H1 (cell line): ENCODE measurements at regions not wholly inside any gene's neighbourhood (a gene's known extent, or its start where the extent isn't known, plus 50 kb on each side); places are given as distances from the start of the nearest gene placed in this dataset.

Experiments used
- CTCF ChIA-PET: fragments of 300-600 bp; sonication (Branson Sonifier 250); formaldehyde crosslinking; loops from one replicate; lab custom pipeline; 2021; ENCODE audit not compliant: partially characterized antibody; lab: Charles Lee
- POLR2A ChIA-PET: fragments of 300-600 bp; sonication (Branson Sonifier 250); formaldehyde crosslinking; loops from one replicate; lab custom pipeline; 2021; ENCODE audit warnings: inconsistent platforms; ENCODE audit not compliant: partially characterized antibody; lab: Charles Lee
- DNase-seq, 2 experiments: peaks; one replicate each; pipeline versions ENCODE4 v3.0.0 to v3.0.0-alpha.2; 2010 to 2022; ENCODE audit warnings: low spot score in 2 of 2, low read depth in 1 of 2, mixed read lengths in 1 of 2
- FAIRE-seq: peaks from 2 replicates; lab custom pipeline; 2011; peaks lifted over from hg19 to GRCh38; lab: Jason Lieb, UNC
- H2AFZ ChIP-seq: 2 replicates; pipeline ENCODE4 v1.8.1; 2012; ENCODE audit warnings: low read length, inconsistent platforms
- H2AK5ac ChIP-seq: 2 replicates; pipeline ENCODE4 v1.6.1; 2013; ENCODE audit warnings: low read depth, low read length
- H2BK120ac ChIP-seq: replicated peaks from 2 replicates; pipeline ENCODE3; 2013; ENCODE audit warnings: low read depth, low read length, inconsistent platforms
- H2BK12ac ChIP-seq: 2 replicates; pipeline ENCODE4 v1.6.1; 2013; ENCODE audit warnings: low read depth, low read length
- H2BK15ac ChIP-seq: 2 replicates; pipeline ENCODE4 v1.6.1; 2013; ENCODE audit warnings: low read length
- H2BK20ac ChIP-seq: 2 replicates; pipeline ENCODE4 v1.6.1; 2013; ENCODE audit warnings: low read length
- H2BK5ac ChIP-seq: 2 replicates; pipeline ENCODE4 v1.6.1; 2013; ENCODE audit warnings: low read depth, low read length
- H3K14ac ChIP-seq: 2 replicates; pipeline ENCODE4 v1.6.1; 2013; ENCODE audit warnings: inconsistent platforms; ENCODE audit not compliant: insufficient read length
- H3K18ac ChIP-seq: 2 replicates; pipeline ENCODE4 v1.6.1; 2013; ENCODE audit warnings: low read length; ENCODE audit errors: extremely low read depth
- H3K23ac ChIP-seq: 2 replicates; pipeline ENCODE4 v1.6.1; 2013; ENCODE audit warnings: inconsistent platforms; ENCODE audit not compliant: insufficient read length
- H3K23me2 ChIP-seq: 2 replicates; pipeline ENCODE4 v1.6.1; 2013; ENCODE audit warnings: low read depth, low read length
- H3K27ac ChIP-seq: 2 replicates; pipeline ENCODE4 v1.6.1; 2011; ENCODE audit warnings: low read depth, low read length, inconsistent platforms
- H3K27me3 ChIP-seq, 4 experiments: replicated peaks in 1 of 4; 1 replicate in 1 of 4; 2 replicates in 3 of 4; pipeline versions ENCODE4 v1.6.1 to v1.8.1; 2011 to 2013; ENCODE audit warnings: low read length in 3 of 4, mild to moderate bottlenecking in 3 of 4, inconsistent platforms in 2 of 4, mixed read lengths in 2 of 4, moderate library complexity in 1 of 4; ENCODE audit not compliant: control insufficient read depth in 3 of 4, insufficient read depth in 3 of 4; ENCODE audit errors: extremely low read depth in 1 of 4
- H3K36me3 ChIP-seq, 4 experiments: 2 replicates each; pipeline versions ENCODE4 v1.6.1 to v1.8.1; 2011 to 2013; ENCODE audit warnings: mild to moderate bottlenecking in 4 of 4, low read length in 3 of 4, moderate library complexity in 2 of 4, control low read depth in 1 of 4, inconsistent platforms in 1 of 4; ENCODE audit not compliant: insufficient read depth in 4 of 4, control insufficient read depth in 2 of 4
- H3K4ac ChIP-seq: replicated peaks from 2 replicates; pipeline ENCODE3; 2013; ENCODE audit warnings: low read length, low read depth, mixed read lengths, inconsistent platforms; ENCODE audit not compliant: insufficient read length
- H3K4me1 ChIP-seq, 4 experiments: replicated peaks in 1 of 4; 1 replicate in 1 of 4; 2 replicates in 3 of 4; pipeline versions ENCODE4 v1.6.1 to v1.8.1; 2011 to 2013; ENCODE audit warnings: low read length in 3 of 4, inconsistent platforms in 2 of 4, mixed read lengths in 1 of 4; ENCODE audit not compliant: insufficient read depth in 4 of 4, control insufficient read depth in 3 of 4
- H3K4me2 ChIP-seq, 2 experiments: 2 replicates each; pipeline versions ENCODE4 v1.6.1 to v1.8.1; 2011 to 2013; ENCODE audit warnings: low read depth in 2 of 2, low read length in 2 of 2, control low read depth in 1 of 2, inconsistent platforms in 1 of 2, mild to moderate bottlenecking in 1 of 2; ENCODE audit not compliant: insufficient read depth in 1 of 2
- H3K4me3 ChIP-seq, 4 experiments: fragments of 200-600, 300-600 bp in 1 of 4; sonication (generic), shearing (Covaris generic), sonication (Bioruptor Twin) in 1 of 4; 2 replicates each; pipeline versions ENCODE4 v1.5.1 to v1.8.1; 2011 to 2016; ENCODE audit warnings: low read length in 4 of 4, low read depth in 3 of 4, control low read depth in 2 of 4, inconsistent platforms in 2 of 4, mild to moderate bottlenecking in 2 of 4, mixed read lengths in 1 of 4, moderate library complexity in 1 of 4; ENCODE audit not compliant: insufficient read depth in 2 of 4; ENCODE audit errors: extremely low read depth in 1 of 4
- H3K56ac ChIP-seq: replicated peaks from 2 replicates; pipeline ENCODE3; 2013; ENCODE audit warnings: low read depth, mild to moderate bottlenecking, mixed read lengths, low read length, inconsistent platforms; ENCODE audit not compliant: insufficient read length
- H3K79me1 ChIP-seq: 2 replicates; pipeline ENCODE4 v1.6.1; 2013; ENCODE audit warnings: low read depth, low read length, control low read depth
- H3K79me2 ChIP-seq, 2 experiments: 2 replicates each; pipeline versions ENCODE4 v1.6.1 to v1.8.1; 2012 to 2013; ENCODE audit warnings: low read length in 2 of 2, mild to moderate bottlenecking in 2 of 2, inconsistent platforms in 1 of 2; ENCODE audit not compliant: insufficient read depth in 2 of 2, control insufficient read depth in 1 of 2
- H3K9ac ChIP-seq, 4 experiments: replicated peaks in 1 of 4; 1 replicate in 1 of 4; 2 replicates in 3 of 4; pipeline versions ENCODE4 v1.6.1 to v1.8.1; 2011 to 2013; ENCODE audit warnings: low read depth in 3 of 4, low read length in 3 of 4, control low read depth in 2 of 4, mild to moderate bottlenecking in 2 of 4, moderate library complexity in 2 of 4, inconsistent platforms in 1 of 4; ENCODE audit errors: extremely low read depth in 1 of 4
- H3K9me3 ChIP-seq, 2 experiments: 2 replicates each; pipeline versions ENCODE4 v1.6.1 to v1.8.1; 2012 to 2013; ENCODE audit warnings: mild to moderate bottlenecking in 2 of 2, moderate library complexity in 2 of 2, control low read depth in 1 of 2, inconsistent platforms in 1 of 2, low read depth in 1 of 2, low read length in 1 of 2, mixed read lengths in 1 of 2; ENCODE audit not compliant: insufficient read depth in 2 of 2
- H4K20me1 ChIP-seq, 2 experiments: replicated peaks in 1 of 2; 2 replicates each; pipeline versions ENCODE3 to v1.8.1; 2011 to 2013; ENCODE audit warnings: inconsistent platforms in 2 of 2, low read length in 2 of 2, mild to moderate bottlenecking in 1 of 2; ENCODE audit not compliant: insufficient read depth in 2 of 2, control insufficient read depth in 1 of 2
- H4K5ac ChIP-seq: 2 replicates; pipeline ENCODE4 v1.6.1; 2013; ENCODE audit warnings: low read length, low read depth, mixed read lengths, inconsistent platforms; ENCODE audit not compliant: insufficient read length
- H4K8ac ChIP-seq: 2 replicates; pipeline ENCODE4 v1.8.0; 2013; ENCODE audit warnings: mild to moderate bottlenecking, moderate library complexity, low read length, inconsistent platforms; ENCODE audit not compliant: insufficient read depth; ENCODE audit errors: extremely low read depth
- H4K91ac ChIP-seq: replicated peaks from 2 replicates; pipeline ENCODE3; 2013; ENCODE audit warnings: low read length, mixed read lengths, inconsistent platforms; ENCODE audit not compliant: insufficient read length
- CEBPB ChIP-seq: IDR thresholded peaks from 2 replicates; pipeline ENCODE4 v1.6.1; 2012; ENCODE audit warnings: low read depth, low read length
- FOSL1 ChIP-seq: IDR thresholded peaks from 2 replicates; pipeline ENCODE4 v1.6.1; 2011; ENCODE audit warnings: mild to moderate bottlenecking, low read depth, low read length, moderate library complexity; ENCODE audit not compliant: insufficient read depth
- HDAC2 ChIP-seq, 2 experiments: fragments of 300-600 bp in 1 of 2; sonication (generic) in 1 of 2; IDR thresholded peaks; 2 replicates each; pipeline ENCODE4 v1.6.1; 2011 to 2012; ENCODE audit warnings: low read depth in 2 of 2, low read length in 2 of 2, mild to moderate bottlenecking in 2 of 2, moderate library complexity in 2 of 2, borderline replicate concordance in 1 of 2, inconsistent platforms in 1 of 2
- KDM4A ChIP-seq: IDR thresholded peaks from one replicate; pipeline ENCODE4 v1.7.1; 2012; ENCODE audit warnings: low read depth, mild to moderate bottlenecking, moderate library complexity, low read length, inconsistent platforms; ENCODE audit not compliant: severe bottlenecking
- MAFK ChIP-seq: IDR thresholded peaks from 2 replicates; pipeline ENCODE4 v1.6.1; 2012; ENCODE audit warnings: low read depth, mild to moderate bottlenecking, improper control_type of control experiment, low read length
- POLR2AphosphoS5 ChIP-seq: IDR thresholded peaks from 2 replicates; pipeline ENCODE4 v1.6.1; 2011; ENCODE audit warnings: low read depth, low read length
- POU5F1 ChIP-seq: IDR thresholded peaks from 2 replicates; pipeline ENCODE4 v1.6.1; 2011; ENCODE audit warnings: low read depth, mild to moderate bottlenecking, low read length, moderate library complexity
- SP4 ChIP-seq: IDR thresholded peaks from 2 replicates; pipeline ENCODE4 v1.6.1; 2012; ENCODE audit warnings: low read length, inconsistent platforms
- ZNF274 ChIP-seq: IDR thresholded peaks from 2 replicates; pipeline ENCODE4 v1.7.0; 2012; ENCODE audit warnings: low read length, borderline replicate concordance; ENCODE audit errors: extremely low read depth
- WGBS, 2 experiments: shearing (Covaris generic) in 1 of 2; methylation state at CpG; one replicate each; pipeline versions ENCODE4 v1.1.6 to v1.1.7; 2013 to 2015; ENCODE audit warnings: low lambda C conversion rate in 2 of 2, mixed read lengths in 2 of 2, inconsistent platforms in 1 of 2, low coverage in 1 of 2, missing lambda C conversion rate in 1 of 2; ENCODE audit not compliant: insufficient replicate concordance in 2 of 2, insufficient coverage in 1 of 2, insufficient read length in 1 of 2; ENCODE audit errors: extremely low coverage in 1 of 2, missing lambda C conversion rate in 1 of 2; 5-methylcytosine and 5-hydroxymethylcytosine counted together

- FAIRE-seq (no peak), DNase-seq (no peak)
- Histone ChIP-seq H2BK20ac (no peak overlapping the region), H2BK12ac (no peak overlapping the region), H3K9me3 (no peaks in the 10 kb centered on the region), H2AK5ac (no peak overlapping the region), H4K8ac (no peak overlapping the region), H3K4me1 (no peaks in the 10 kb centered on the region), H3K79me2 (no peaks in the 10 kb centered on the region), H4K20me1 (no peaks in the 10 kb centered on the region), H2BK120ac (no peak overlapping the region), H2BK15ac (no peak overlapping the region), H3K79me1 (no peaks in the 10 kb centered on the region), H3K18ac (no peak overlapping the region), H3K23ac (no peak overlapping the region), H3K4me2 (no peak overlapping the region), H3K9ac (no peak overlapping the region), H3K4me3 (no peak overlapping the region), H3K23me2 (no peaks in the 10 kb centered on the region), H3K56ac (no peak overlapping the region), H3K4ac (no peak overlapping the region), H4K91ac (no peak overlapping the region), H4K5ac (no peak overlapping the region), H3K36me3 (no peaks in the 10 kb centered on the region), H2BK5ac (no peak overlapping the region), H2AFZ (no peak overlapping the region), H3K27ac (no peak overlapping the region), H3K27me3 (no peaks in the 10 kb centered on the region), H3K14ac (no peak overlapping the region)
- TF ChIP-seq HDAC2 (IDR thresholded peaks at IDR 0.05; ENCODE audit: borderline replicate concordance in 1 of 2, low read depth in 2 of 2, low read length in 2 of 2) (no peak), KDM4A (no peak), FOSL1 (no peak), SP4 (no peak), MAFK (no peak), CEBPB (no peak), POU5F1 (no peak), ZNF274 (no peak), POLR2AphosphoS5 (no peak)
- POLR2A ChIA-PET, result no interaction called here
- CTCF ChIA-PET, result interaction anchor here (1.0 to 1.5 kb wide), 6 partner anchors 10 to 150 kb away, joined by 3 to 5 read pairs (median 3); no protein-coding TSS in a partner anchor
- WGBS, 2 experiments, result 93% methylated on average over 2 of the region's 2 CpGs; no CpG with 5 or more reads in 1 of the 2 experiments
Measured at GRCh38 chr5:116724971-116725370, 150.3 kb upstream of the SEMA6A start.
